ENCODE measurements at regions not wholly inside any gene's neighbourhood (a gene's known extent, or its start where the extent isn't known, plus 50 kb on each side); places are given as distances from the start of the nearest gene placed in this dataset.

DNA sequence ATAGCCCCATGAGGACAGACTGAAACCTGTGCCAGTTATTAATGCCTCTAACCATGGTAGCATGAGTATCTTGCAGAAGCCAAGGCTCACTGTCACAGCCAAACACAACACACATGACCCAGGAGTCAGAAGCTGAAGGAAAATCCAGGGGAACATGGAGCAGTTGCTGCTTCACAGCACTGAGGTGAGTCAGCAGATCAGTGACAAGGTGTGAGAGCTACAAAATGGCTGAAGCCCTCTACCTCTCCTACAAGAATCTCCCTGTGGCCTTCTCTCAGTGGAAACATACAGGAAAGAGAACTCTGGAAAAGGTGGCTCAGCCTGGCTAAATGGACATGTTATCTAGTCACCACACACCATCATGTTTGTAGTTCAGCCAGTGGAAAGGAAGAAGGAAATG lies 93.5 kb downstream of the NAB1 start:
- intact Hi-C loops (cut with DNase I), result no loop called here
- no peak overlapping the region for H3K4me3 ChIP-seq
- H3K9me3 ChIP-seq, result no peaks in the 10 kb centered on the region
- no peak for ATAC-seq
- no peak for DNase-seq
- TF ChIP-seq, protein P1, sequence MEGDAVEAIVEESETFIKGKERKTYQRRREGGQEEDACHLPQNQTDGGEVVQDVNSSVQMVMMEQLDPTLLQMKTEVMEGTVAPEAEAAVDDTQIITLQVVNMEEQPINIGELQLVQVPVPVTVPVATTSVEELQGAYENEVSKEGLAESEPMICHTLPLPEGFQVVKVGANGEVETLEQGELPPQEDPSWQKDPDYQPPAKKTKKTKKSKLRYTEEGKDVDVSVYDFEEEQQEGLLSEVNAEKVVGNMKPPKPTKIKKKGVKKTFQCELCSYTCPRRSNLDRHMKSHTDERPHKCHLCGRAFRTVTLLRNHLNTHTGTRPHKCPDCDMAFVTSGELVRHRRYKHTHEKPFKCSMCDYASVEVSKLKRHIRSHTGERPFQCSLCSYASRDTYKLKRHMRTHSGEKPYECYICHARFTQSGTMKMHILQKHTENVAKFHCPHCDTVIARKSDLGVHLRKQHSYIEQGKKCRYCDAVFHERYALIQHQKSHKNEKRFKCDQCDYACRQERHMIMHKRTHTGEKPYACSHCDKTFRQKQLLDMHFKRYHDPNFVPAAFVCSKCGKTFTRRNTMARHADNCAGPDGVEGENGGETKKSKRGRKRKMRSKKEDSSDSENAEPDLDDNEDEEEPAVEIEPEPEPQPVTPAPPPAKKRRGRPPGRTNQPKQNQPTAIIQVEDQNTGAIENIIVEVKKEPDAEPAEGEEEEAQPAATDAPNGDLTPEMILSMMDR (IDR thresholded peaks at IDR 0.05), result no peak
- no peak for TF ChIP-seq POLR2A (IDR thresholded peaks at IDR 0.05)
- H3K27me3 ChIP-seq, result no peaks in the 10 kb centered on the region
- no peak overlapping the region for H3K27ac ChIP-seq
- no peaks in the 10 kb centered on the region for H3K4me1 ChIP-seq
- no peaks in the 10 kb centered on the region for H3K36me3 ChIP-seq (replicated peaks in 1 of 2; ENCODE audit: insufficient read depth in 1 of 2, low read depth in 2 of 2)

DNA sequence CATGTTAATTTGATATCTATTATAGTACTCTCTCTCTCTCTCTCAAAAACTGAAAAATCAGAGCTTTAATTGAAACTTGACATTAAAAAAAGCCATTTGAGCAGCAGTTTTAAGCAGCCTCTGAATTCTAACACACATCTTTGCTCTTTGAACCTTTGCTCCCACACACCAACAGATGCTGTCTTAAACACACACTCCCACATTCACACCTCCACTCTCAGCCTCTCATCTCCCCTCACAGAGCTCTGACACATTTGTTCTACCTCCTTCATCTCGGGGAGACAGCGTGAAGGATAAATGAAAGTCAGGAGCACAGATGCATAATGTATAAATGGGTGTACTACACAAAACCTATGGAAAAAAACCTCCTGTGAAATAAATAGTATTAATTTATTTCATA lies 95.2 kb downstream of the NAB1 start:
- DNase-seq, result no peak

DNA sequence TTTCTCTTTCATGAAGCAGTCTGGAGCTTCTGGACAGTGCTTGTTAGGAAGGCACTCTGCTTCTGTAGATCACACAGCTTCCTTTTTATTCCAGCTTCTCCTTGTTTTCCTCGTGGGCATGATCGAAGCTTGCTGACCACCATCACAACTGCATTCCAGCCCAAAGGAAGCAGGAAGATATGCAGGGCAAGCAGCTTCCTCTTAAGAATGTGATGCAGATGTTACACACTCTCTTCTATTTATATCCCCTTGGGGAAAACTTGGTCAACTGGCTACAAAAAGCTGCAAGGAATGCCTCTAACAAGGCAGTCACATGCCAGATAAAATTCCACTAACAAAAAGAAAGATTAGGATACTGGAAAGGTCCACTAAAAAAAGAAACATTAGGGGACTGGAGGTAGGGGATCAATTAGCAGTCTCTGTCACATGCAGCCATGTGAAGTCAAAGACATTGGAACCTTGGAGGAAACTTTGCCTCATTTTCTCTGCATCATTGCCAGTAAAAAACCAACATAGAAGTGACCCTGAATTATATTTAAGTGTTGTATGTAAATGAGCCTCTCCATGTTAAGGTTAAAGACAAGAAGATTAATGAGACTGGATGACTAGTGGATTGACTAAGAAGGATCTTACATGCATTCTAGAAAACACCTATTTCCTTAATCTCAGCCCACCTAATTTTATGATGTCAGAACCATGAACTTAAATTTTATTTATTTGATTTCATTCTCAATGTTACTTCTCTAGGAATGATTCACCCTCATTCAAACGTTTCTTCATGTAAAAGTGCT lies 98.3 kb downstream of the NAB1 start:
- H3K27me3 ChIP-seq, result no peaks in the 10 kb centered on the region
- H3K9me3 ChIP-seq, result no peaks in the 10 kb centered on the region
- ATAC-seq (no peak), DNase-seq (no peak)
- TF ChIP-seq, protein P1 (IDR thresholded peaks at IDR 0.05), result no peak
- TF ChIP-seq POLR2A (IDR thresholded peaks at IDR 0.05), result no peak
- no peaks in the 10 kb centered on the region for H3K4me1 ChIP-seq
- no peak overlapping the region for H3K27ac ChIP-seq
- no peaks in the 10 kb centered on the region for H3K36me3 ChIP-seq (replicated peaks in 1 of 2; ENCODE audit: insufficient read depth in 1 of 2, low read depth in 2 of 2)
- WGBS, 2 donors, result 38% methylated on average over 3 of the region's 3 CpGs
- H3K4me3 ChIP-seq, result no peak overlapping the region
- intact Hi-C loops (cut with DNase I), result no loop called here

More for the DNA sequence above, 95.2 kb downstream of the NAB1 start:
- TF ChIP-seq, protein P1 (IDR thresholded peaks at IDR 0.05), result no peak
- no peak for TF ChIP-seq POLR2A (IDR thresholded peaks at IDR 0.05)
- WGBS, 2 donors, result 25 to 36% methylated on average over 2 of the region's 2 CpGs
- no peak overlapping the region for H3K4me3 ChIP-seq
- H3K4me1 ChIP-seq, result no peaks in the 10 kb centered on the region
- no peak for ATAC-seq
- H3K27ac ChIP-seq, result no peak overlapping the region
- H3K27me3 ChIP-seq, result no peaks in the 10 kb centered on the region
- H3K36me3 ChIP-seq (replicated peaks in 1 of 2; ENCODE audit: insufficient read depth in 1 of 2, low read depth in 2 of 2), result no peaks in the 10 kb centered on the region
- H3K9me3 ChIP-seq, result no peaks in the 10 kb centered on the region
- intact Hi-C loops (cut with DNase I), result no loop called here

DNA sequence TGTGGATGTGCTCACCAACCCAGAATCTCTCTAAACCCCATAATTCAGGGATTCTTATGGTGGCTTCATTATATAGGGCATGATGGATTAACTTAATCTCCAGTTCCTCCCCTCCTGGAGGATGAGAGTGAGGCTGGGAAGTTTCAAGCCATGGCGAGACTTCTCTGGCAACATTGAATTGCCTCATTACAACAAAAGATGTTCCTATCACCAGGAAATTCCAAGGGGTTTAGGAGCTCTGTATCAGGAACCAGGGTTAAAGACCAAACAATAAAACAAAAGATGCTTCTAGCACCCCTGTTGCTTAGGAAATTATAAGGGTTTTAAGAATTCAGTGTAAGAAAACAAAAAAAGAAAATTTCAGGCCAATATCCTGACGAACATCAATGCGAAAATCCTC lies 100.1 kb downstream of the NAB1 start:
- no peak for ATAC-seq
- TF ChIP-seq POLR2A (IDR thresholded peaks at IDR 0.05), result no peak
- TF ChIP-seq, protein P1 (IDR thresholded peaks at IDR 0.05), result no peak
- intact Hi-C loops (cut with DNase I), result no loop called here

More for the DNA sequence above, 100.1 kb downstream of the NAB1 start:
- no peak for DNase-seq
- Histone ChIP-seq H3K27me3 (no peaks in the 10 kb centered on the region), H3K36me3 (replicated peaks in 1 of 2; ENCODE audit: insufficient read depth in 1 of 2, low read depth in 2 of 2) (no peaks in the 10 kb centered on the region), H3K4me1 (no peaks in the 10 kb centered on the region), H3K9me3 (no peaks in the 10 kb centered on the region), H3K4me3 (no peak overlapping the region), H3K27ac (no peak overlapping the region)
- WGBS, 2 donors, result 87 to 95% methylated on average over 3 of the region's 3 CpGs

Data from body of pancreas (tissue), 4 donors.